Breast epithelium (tissue), 3 donors: ENCODE measurements at regions not wholly inside any gene's neighbourhood (a gene's known extent, or its start where the extent isn't known, plus 50 kb on each side); places are given as distances from the start of the nearest gene placed in this dataset.

Experiments
- CTCF ChIP-seq, 3 donors: fragments of 450-650 bp; IDR thresholded peaks; one replicate each; pipeline ENCODE4 v1.5.1; 2016 to 2017; ENCODE audit warnings: antibody characterized with exemption in 3 of 3, mild to moderate bottlenecking in 3 of 3, moderate library complexity in 3 of 3
- POLR2A ChIP-seq: fragments of 450-650 bp; IDR thresholded peaks from one replicate; pipeline ENCODE4 v1.6.1; 2016; ENCODE audit warnings: antibody characterized with exemption, mild to moderate bottlenecking, moderate library complexity
- POLR2AphosphoS5 ChIP-seq, 3 donors: sonication (generic); formaldehyde crosslinking; IDR thresholded peaks; one replicate each; pipeline ENCODE4 v1.6.1; 2017; ENCODE audit warnings: antibody characterized with exemption in 3 of 3

GRCh38 chr7:69182596-69183467 lies 415.4 kb upstream of the AUTS2 start:
- TF ChIP-seq CTCF (IDR thresholded peaks at IDR 0.05) (no peak), POLR2A (no peak), POLR2AphosphoS5 (IDR thresholded peaks at IDR 0.05) (no peak)
